GM23338 (cell line): ENCODE measurements at regions not wholly inside any gene's neighbourhood (a gene's known extent, or its start where the extent isn't known, plus 50 kb on each side); places are given as distances from the start of the nearest gene placed in this dataset.

Experiments
- CTCF ChIP-seq, 2 experiments: fragments of 200-600 bp in 1 of 2; sonication (generic) in 1 of 2; conservative IDR thresholded peaks; 2 replicates each; pipeline versions ENCODE4 v1.5.1 to v1.6.1; 2016 to 2017; ENCODE audit warnings: antibody characterized with exemption in 2 of 2, low read depth in 2 of 2, mild to moderate bottlenecking in 2 of 2, moderate library complexity in 1 of 2
- EZH2 ChIP-seq: fragments of 200-600 bp; sonication (generic); IDR thresholded peaks from one replicate; pipeline ENCODE4 v1.8.0; 2017; ENCODE audit warnings: antibody characterized with exemption, mild to moderate bottlenecking, low read depth; ENCODE audit not compliant: unreplicated experiment
- POLR2AphosphoS5 ChIP-seq: IDR thresholded peaks from 2 replicates; pipeline ENCODE4 v1.6.1; 2016; ENCODE audit warnings: antibody characterized with exemption, low read depth

GRCh38 chr18:61736133-61736532 is 156.7 kb downstream of the RNF152 start:
- TF ChIP-seq CTCF (conservative IDR thresholded peaks at IDR 0.05; ENCODE audit: low read depth in 2 of 2) (no peak), POLR2AphosphoS5 (no peak), EZH2 (no peak)
